BJ (cell line): ENCODE measurements at regions not wholly inside any gene's neighbourhood (a gene's known extent, or its start where the extent isn't known, plus 50 kb on each side); places are given as distances from the start of the nearest gene placed in this dataset.

Experiments used
- CTCF ChIA-PET: fragments of 350-600 bp; formaldehyde crosslinking; extraction: SDS; loops from one replicate; lab custom pipeline; 2021; ENCODE audit warnings: antibody characterized with exemption, inconsistent platforms; lab: Yijun Ruan, JAX
- POLR2A ChIA-PET: fragments of 300-600 bp; sonication (Branson Sonifier 250); formaldehyde crosslinking; extraction: SDS; loops from one replicate; lab custom pipeline; 2021; ENCODE audit warnings: antibody characterized with exemption; lab: Charles Lee
- DNase-seq: peaks from one replicate; pipeline ENCODE4 v3.0.0-alpha.2; 2011; ENCODE audit warnings: low read depth
- H3K27me3 ChIP-seq: 2 replicates; pipeline ENCODE4 v1.6.0; 2011; ENCODE audit warnings: low read length; ENCODE audit not compliant: control insufficient read depth, insufficient read depth
- H3K36me3 ChIP-seq: 2 replicates; pipeline ENCODE4 v1.5.1; 2011; ENCODE audit warnings: low read length; ENCODE audit not compliant: control insufficient read depth, insufficient read depth
- H3K4me3 ChIP-seq: 2 replicates; pipeline ENCODE4 v1.5.1; 2011; ENCODE audit warnings: low read depth, mild to moderate bottlenecking, control low read depth, low read length
- TF ChIP-seq, protein P1 (sequence below): IDR thresholded peaks from 2 replicates; pipeline ENCODE4 v1.5.1; 2011; ENCODE audit warnings: low read depth, mild to moderate bottlenecking, control low read depth, inconsistent platforms, low read length, moderate library complexity; ENCODE audit not compliant: insufficient read depth

DNA sequence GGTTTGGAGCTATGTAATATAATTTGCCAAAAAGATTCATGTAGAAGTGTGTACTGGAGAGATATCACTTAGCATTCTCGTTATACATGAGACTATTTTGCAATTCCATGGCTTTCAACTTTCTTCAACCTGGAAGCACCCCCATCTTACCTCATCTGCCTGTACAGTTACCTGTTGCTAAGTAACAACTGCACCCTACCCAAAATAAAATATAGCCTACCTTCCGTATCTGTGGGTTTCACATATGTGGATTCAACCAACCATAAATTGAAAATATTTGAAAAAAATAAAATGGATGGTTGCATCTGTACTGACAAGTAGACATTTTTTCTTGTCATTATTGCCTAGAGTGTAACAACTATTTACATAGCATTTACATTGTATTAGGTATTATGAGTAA, 278.3 kb downstream of the PPP1R2C start:
- POLR2A ChIA-PET: no interaction called here
- TF ChIP-seq, protein P1, sequence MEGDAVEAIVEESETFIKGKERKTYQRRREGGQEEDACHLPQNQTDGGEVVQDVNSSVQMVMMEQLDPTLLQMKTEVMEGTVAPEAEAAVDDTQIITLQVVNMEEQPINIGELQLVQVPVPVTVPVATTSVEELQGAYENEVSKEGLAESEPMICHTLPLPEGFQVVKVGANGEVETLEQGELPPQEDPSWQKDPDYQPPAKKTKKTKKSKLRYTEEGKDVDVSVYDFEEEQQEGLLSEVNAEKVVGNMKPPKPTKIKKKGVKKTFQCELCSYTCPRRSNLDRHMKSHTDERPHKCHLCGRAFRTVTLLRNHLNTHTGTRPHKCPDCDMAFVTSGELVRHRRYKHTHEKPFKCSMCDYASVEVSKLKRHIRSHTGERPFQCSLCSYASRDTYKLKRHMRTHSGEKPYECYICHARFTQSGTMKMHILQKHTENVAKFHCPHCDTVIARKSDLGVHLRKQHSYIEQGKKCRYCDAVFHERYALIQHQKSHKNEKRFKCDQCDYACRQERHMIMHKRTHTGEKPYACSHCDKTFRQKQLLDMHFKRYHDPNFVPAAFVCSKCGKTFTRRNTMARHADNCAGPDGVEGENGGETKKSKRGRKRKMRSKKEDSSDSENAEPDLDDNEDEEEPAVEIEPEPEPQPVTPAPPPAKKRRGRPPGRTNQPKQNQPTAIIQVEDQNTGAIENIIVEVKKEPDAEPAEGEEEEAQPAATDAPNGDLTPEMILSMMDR: no peak
- Histone ChIP-seq H3K36me3 (no peaks in the 10 kb centered on the region), H3K4me3 (no peak overlapping the region), H3K27me3 (no peaks in the 10 kb centered on the region)
- DNase-seq: no peak
- CTCF ChIA-PET: interaction anchor here (0.6 kb wide), 1 partner anchor 19 kb away, joined by 3 read pairs; no protein-coding TSS in a partner anchor

- no peaks in the 10 kb centered on the region for H3K27me3 ChIP-seq
- H3K4me3 ChIP-seq: no peak overlapping the region
- ChIA-PET POLR2A (interaction anchor here (0.6 kb wide), 1 partner anchor 32 kb away, joined by 7 read pairs; no protein-coding TSS in a partner anchor), CTCF (no interaction called here)
- TF ChIP-seq, protein P1: no peak
- H3K36me3 ChIP-seq: no peaks in the 10 kb centered on the region
- DNase-seq: no peak
Observed at GRCh38 chrX:42497356-42497755, 280.6 kb downstream of the PPP1R2C start.

GRCh38 chrX:42496239-42496638, 281.7 kb downstream of the PPP1R2C start:
- no peak for DNase-seq
- no peaks in the 10 kb centered on the region for H3K36me3 ChIP-seq
- no peaks in the 10 kb centered on the region for H3K27me3 ChIP-seq
- no peak overlapping the region for H3K4me3 ChIP-seq
- CTCF ChIA-PET: no interaction called here
- POLR2A ChIA-PET: no interaction called here
- TF ChIP-seq, protein P1: no peak

GRCh38 chrX:42495139-42495538, 282.8 kb downstream of the PPP1R2C start:
- no peaks in the 10 kb centered on the region for H3K36me3 ChIP-seq
- ChIA-PET POLR2A (no interaction called here), CTCF (no interaction called here)
- H3K4me3 ChIP-seq: no peak overlapping the region
- H3K27me3 ChIP-seq: no peaks in the 10 kb centered on the region
- DNase-seq: no peak
- TF ChIP-seq, protein P1: no peak

DNA sequence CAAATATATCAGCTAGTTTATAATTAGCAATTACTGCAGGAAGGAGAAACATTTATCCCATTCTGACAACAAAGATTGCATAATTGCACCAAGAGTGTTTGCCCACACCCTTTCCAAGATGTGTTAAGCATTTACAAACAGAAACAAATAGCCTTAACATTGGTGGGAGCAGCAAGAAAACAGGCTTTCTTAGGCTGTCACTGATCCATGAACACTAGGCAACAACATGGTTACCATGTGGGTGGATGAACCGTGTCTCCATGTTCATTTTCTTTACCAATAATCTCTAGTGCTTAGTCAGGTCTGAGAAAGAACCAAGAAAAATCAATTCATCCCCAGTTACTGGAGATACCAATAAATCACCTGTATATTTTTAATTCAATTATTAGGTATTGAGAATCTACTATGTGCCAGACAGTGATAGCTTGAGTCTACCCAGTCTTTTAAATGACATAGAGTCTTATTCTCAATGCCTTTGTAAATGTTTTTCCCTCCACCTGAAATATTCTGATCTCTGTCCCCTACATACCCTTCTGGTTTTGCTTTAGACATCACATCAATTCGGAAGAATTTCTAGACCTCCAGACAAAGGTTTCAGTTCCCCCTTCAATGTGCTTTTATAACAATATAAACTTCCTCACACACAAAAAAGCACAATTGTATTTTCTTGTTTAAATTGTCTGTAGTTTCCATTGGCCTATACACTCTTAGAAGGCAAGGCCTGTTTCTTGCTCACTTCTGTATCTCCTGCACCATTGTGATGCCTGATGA, 286.6 kb downstream of the PPP1R2C start:
- Histone ChIP-seq H3K36me3 (no peaks in the 10 kb centered on the region), H3K27me3 (no peaks in the 10 kb centered on the region), H3K4me3 (no peak overlapping the region)
- CTCF ChIA-PET: no interaction called here
- TF ChIP-seq, protein P1: no peak
- DNase-seq: no peak
- POLR2A ChIA-PET: no interaction called here
